MCF 10A (cell line): ENCODE measurements at regions not wholly inside any gene's neighbourhood (a gene's known extent, or its start where the extent isn't known, plus 50 kb on each side); places are given as distances from the start of the nearest gene placed in this dataset.

Source experiments
- BruUV-seq: library from RNA; stranded (reverse); fragments of 400-500 nt; replicated peaks from 2 replicates; lab custom pipeline; 2021; lab: Mats Ljungman, UMichigan
- CTCF ChIA-PET: fragments of 300-600 bp; sonication (Branson Sonifier 250); formaldehyde crosslinking; extraction: SDS; loops from one replicate; lab custom pipeline; 2021; ENCODE audit warnings: antibody characterized with exemption, inconsistent platforms; lab: Yijun Ruan, JAX
- POLR2A ChIA-PET: fragments of 300-600, 350-650 bp; sonication (Branson Sonifier 250); formaldehyde crosslinking; extraction: SDS; loops from one replicate; lab custom pipeline; 2020; ENCODE audit warnings: antibody characterized with exemption, inconsistent platforms; lab: Yijun Ruan, JAX
- DNase-seq: peaks from one replicate; pipeline ENCODE4 v3.0.0-alpha.2; 2018; ENCODE audit not compliant: unreplicated experiment
- H3K27ac Mint-ChIP-seq: one replicate; pipeline ENCODE4 v1.8.0; 2022; ENCODE audit warnings: mild to moderate bottlenecking, low read depth, mixed read lengths; ENCODE audit not compliant: unreplicated experiment
- H3K27me3 Mint-ChIP-seq: one replicate; pipeline ENCODE4 v1.8.0; 2022; ENCODE audit warnings: mixed read lengths; ENCODE audit not compliant: insufficient read depth, unreplicated experiment
- H3K36me3 Mint-ChIP-seq: one replicate; pipeline ENCODE4 v1.8.0; 2022; ENCODE audit warnings: mild to moderate bottlenecking, moderate library complexity, mixed read lengths; ENCODE audit not compliant: insufficient read depth, unreplicated experiment
- H3K4me1 Mint-ChIP-seq: one replicate; pipeline ENCODE4 v1.8.0; 2022; ENCODE audit warnings: mixed read lengths; ENCODE audit not compliant: insufficient read depth, unreplicated experiment
- H3K4me3 Mint-ChIP-seq: one replicate; pipeline ENCODE4 v1.8.0; 2022; ENCODE audit warnings: mild to moderate bottlenecking, moderate library complexity, mixed read lengths; ENCODE audit not compliant: unreplicated experiment
- H3K9me3 Mint-ChIP-seq: one replicate; pipeline ENCODE4 v1.8.0; 2022; ENCODE audit warnings: mixed read lengths; ENCODE audit not compliant: unreplicated experiment
- intact Hi-C: fragments of 100-400 bp; cut with micrococcal nuclease; formaldehyde crosslinking; loops from 2 replicates; pipeline ENCODE4 v1.14.1; 2022
- TF ChIP-seq, protein P1 (sequence below): fragments of 200-600 bp; IDR thresholded peaks from one replicate; pipeline ENCODE4 v1.8.0; 2022; ENCODE audit warnings: antibody characterized with exemption, mild to moderate bottlenecking; ENCODE audit not compliant: unreplicated experiment

DNA sequence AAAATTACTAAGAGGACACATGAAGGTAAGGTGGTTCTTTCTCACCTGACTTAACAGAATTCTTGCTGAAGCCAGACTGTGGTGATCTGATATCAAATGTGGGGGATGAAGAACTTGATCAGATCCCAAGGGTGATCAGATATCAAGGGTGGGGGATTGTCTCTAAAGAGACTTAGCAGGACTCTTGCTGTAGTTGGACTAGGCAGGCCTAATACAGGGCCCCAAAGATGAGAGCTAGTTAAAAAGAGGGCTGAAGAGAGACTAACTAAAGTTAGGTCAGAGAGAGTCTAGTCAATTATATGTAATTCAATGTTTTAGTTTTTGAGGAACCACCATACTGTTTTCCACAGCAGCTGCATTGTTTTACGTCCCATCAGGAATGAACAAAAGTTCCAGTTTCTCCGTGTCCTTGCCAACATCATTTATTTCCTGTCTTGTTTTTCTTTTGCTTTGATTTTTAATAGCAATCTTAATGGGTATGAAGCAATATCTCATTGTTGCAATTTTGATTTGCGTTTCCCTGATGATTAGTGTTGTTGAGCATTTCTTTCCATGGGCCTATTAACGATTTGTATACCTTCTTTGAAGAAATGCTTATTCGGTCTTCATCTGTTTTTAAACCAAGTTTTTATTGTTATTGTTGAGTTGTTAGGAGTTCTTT, 77.6 kb upstream of the ALDH1A1 start:
- H3K4me1 Mint-ChIP-seq = no peaks in the 10 kb centered on the region
- TF ChIP-seq, protein P1, sequence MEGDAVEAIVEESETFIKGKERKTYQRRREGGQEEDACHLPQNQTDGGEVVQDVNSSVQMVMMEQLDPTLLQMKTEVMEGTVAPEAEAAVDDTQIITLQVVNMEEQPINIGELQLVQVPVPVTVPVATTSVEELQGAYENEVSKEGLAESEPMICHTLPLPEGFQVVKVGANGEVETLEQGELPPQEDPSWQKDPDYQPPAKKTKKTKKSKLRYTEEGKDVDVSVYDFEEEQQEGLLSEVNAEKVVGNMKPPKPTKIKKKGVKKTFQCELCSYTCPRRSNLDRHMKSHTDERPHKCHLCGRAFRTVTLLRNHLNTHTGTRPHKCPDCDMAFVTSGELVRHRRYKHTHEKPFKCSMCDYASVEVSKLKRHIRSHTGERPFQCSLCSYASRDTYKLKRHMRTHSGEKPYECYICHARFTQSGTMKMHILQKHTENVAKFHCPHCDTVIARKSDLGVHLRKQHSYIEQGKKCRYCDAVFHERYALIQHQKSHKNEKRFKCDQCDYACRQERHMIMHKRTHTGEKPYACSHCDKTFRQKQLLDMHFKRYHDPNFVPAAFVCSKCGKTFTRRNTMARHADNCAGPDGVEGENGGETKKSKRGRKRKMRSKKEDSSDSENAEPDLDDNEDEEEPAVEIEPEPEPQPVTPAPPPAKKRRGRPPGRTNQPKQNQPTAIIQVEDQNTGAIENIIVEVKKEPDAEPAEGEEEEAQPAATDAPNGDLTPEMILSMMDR = no peak
- peaks cover 81% of the 10 kb centered on the region for H3K27me3 Mint-ChIP-seq
- no peak overlapping the region for H3K4me3 Mint-ChIP-seq
- H3K36me3 Mint-ChIP-seq = no peaks in the 10 kb centered on the region
- CTCF ChIA-PET = interaction anchor here (0.5 to 0.9 kb wide), 2 partner anchors 13 to 174 kb away, joined by 4 to 5 read pairs; no protein-coding TSS in a partner anchor
- intact Hi-C loops = no loop called here
- POLR2A ChIA-PET = no interaction called here
- no peaks in the 10 kb centered on the region for H3K9me3 Mint-ChIP-seq
- H3K27ac Mint-ChIP-seq = no peak overlapping the region
- BruUV-seq = no TSS peak
- no peak for DNase-seq

DNA sequence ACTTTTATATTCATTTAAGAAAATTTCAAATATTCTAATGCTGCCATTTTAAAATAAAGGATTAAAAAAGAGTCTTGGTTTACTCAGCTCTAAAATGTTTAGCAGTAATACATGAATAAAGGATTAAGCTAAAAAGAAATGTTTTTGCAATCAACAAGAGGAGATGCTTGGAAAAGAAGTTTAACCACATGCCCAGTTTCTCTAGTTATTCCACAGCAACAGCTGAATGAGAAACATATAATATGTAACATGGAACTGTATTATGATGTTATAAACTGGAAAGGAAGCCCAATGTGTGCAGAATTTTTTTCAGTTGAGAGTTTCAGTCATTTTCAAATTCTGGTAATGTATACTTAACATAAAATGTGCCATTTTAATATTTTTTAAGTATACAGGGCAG, 76.5 kb upstream of the ALDH1A1 start:
- ChIA-PET CTCF (no interaction called here), POLR2A (no interaction called here)
- Mint-ChIP-seq H3K4me1 (no peaks in the 10 kb centered on the region), H3K27ac (no peak overlapping the region), H3K9me3 (no peaks in the 10 kb centered on the region), H3K36me3 (no peaks in the 10 kb centered on the region), H3K4me3 (no peak overlapping the region), H3K27me3 (peaks cover 81% of the 10 kb centered on the region)
- intact Hi-C loops = no loop called here
- BruUV-seq = no TSS peak
- TF ChIP-seq, protein P1 = no peak
- DNase-seq = no peak

DNA sequence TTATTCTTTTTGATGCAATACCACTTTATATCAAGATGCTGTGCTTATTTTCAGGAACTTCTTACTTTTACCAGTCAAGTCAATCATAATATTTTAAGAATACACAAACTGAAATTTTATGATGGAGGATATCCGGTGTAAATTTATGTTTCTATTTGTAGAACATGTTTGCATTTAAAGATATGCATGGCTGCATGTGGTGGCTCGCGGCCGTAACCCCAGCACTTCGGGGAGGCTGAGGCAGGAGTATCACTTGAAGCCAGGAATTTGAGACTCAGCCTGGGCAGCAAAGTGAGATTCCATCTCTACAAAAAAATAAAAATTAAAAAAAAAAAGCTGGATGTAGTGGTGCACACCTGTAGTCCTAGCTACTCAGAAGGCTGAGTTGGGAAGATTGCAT, 73.5 kb upstream of the ALDH1A1 start:
- ChIA-PET CTCF (interaction anchor here (0.8 to 1.2 kb wide), 3 partner anchors 14 to 155 kb away, joined by 3 read pairs; no protein-coding TSS in a partner anchor), POLR2A (no interaction called here)
- Mint-ChIP-seq H3K27ac (no peak overlapping the region), H3K9me3 (no peaks in the 10 kb centered on the region), H3K4me3 (no peak overlapping the region), H3K27me3 (peaks cover 71% of the 10 kb centered on the region), H3K4me1 (no peaks in the 10 kb centered on the region), H3K36me3 (no peaks in the 10 kb centered on the region)
- no peak for DNase-seq
- TF ChIP-seq, protein P1 = no peak
- intact Hi-C loops = no loop called here
- BruUV-seq = no TSS peak

DNA sequence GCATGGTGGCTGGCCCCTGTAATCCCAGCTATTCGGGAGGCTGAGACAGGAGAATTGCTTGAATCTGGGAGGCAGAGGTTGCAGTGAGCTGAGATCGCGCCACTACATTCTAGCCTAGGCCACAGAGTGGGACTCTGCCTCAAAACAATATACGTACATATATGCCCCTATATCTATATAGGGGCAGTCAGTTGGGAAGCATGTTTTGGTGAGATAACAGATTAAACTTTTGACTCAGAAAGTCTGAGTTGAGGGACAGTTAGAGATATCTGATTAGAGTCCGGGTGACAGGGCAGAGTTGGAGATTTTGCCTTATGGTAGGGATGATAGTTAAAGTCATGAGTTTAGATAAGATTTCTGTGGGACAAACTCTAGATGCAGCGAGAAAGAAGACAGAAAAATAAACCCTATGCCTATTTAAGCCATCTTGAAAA, 71.8 kb upstream of the ALDH1A1 start:
- Mint-ChIP-seq H3K27ac (no peak overlapping the region), H3K9me3 (no peaks in the 10 kb centered on the region), H3K27me3 (peaks cover 69% of the 10 kb centered on the region), H3K4me3 (no peak overlapping the region), H3K36me3 (no peaks in the 10 kb centered on the region), H3K4me1 (no peaks in the 10 kb centered on the region)
- ChIA-PET CTCF (interaction anchor here (0.6 to 1.1 kb wide), 5 partner anchors 156 to 1056 kb away, joined by 3 to 4 read pairs (median 3); no protein-coding TSS in a partner anchor), POLR2A (no interaction called here)
- no peak for DNase-seq
- intact Hi-C loops = loop anchor here (5.0 kb wide), 3 partner anchors 158 to 742 kb away; no protein-coding TSS in a partner anchor
- BruUV-seq = no TSS peak
- TF ChIP-seq, protein P1 = no peak
